ENCODE measurements at regions not wholly inside any gene's neighbourhood (a gene's known extent, or its start where the extent isn't known, plus 50 kb on each side); places are given as distances from the start of the nearest gene placed in this dataset.

DNA sequence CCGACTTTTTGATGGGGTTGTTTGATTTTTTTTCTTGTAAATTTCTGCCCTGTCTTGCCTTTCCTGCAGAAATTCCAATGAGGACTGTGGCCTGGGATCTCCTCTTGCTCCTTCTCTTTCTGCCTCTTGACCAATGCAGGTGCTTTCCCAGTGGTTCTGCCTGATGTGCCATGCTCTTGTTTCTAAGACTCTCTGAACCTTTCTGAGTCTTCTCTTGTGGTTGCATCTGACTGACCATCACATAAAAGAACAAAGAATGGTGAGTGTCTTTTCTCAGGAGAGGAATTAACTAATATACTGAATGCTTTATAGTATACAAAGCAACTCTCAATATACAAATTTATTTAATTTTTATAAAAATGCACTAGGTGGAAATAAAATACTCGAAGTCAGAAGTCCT lies 424.6 kb downstream of the TRIB2 start:
- TF ChIP-seq, protein P1, sequence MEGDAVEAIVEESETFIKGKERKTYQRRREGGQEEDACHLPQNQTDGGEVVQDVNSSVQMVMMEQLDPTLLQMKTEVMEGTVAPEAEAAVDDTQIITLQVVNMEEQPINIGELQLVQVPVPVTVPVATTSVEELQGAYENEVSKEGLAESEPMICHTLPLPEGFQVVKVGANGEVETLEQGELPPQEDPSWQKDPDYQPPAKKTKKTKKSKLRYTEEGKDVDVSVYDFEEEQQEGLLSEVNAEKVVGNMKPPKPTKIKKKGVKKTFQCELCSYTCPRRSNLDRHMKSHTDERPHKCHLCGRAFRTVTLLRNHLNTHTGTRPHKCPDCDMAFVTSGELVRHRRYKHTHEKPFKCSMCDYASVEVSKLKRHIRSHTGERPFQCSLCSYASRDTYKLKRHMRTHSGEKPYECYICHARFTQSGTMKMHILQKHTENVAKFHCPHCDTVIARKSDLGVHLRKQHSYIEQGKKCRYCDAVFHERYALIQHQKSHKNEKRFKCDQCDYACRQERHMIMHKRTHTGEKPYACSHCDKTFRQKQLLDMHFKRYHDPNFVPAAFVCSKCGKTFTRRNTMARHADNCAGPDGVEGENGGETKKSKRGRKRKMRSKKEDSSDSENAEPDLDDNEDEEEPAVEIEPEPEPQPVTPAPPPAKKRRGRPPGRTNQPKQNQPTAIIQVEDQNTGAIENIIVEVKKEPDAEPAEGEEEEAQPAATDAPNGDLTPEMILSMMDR (IDR thresholded peaks at IDR 0.05), result no peak
- TF ChIP-seq POLR2A (IDR thresholded peaks at IDR 0.05), result no peak
